ENCODE measurements at regions not wholly inside any gene's neighbourhood (a gene's known extent, or its start where the extent isn't known, plus 50 kb on each side); places are given as distances from the start of the nearest gene placed in this dataset.

DNA sequence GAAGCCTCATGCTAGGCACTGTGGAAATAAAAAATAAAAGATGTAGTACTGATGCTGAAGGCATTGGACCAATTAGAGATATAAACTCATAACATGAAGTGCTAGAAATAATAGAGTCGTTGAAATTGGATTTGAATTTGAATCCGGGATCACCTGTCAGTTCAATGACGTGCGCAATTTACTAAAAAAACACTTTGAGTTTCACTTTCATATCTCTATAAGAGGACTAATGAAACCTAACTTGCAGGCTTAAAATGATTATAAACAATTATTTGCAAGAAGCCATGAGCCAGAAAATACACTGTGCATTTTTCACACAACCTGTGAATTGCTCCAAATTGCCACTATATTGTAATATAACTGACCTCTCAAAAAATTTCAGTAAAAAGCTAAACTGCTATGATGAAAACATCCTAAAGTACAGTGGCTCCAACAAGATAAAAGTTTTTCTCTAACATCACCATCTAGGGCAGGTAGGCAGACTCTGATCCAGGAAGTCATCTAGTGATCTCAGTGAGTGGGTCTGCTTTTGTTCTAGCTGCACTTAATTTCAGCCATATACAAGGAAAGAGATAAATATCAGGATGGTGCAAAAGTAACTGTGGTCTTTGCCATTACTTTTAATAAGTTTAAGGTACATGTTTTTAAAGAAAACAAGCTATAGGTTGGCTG lies 440.2 kb downstream of the CNTN6 start:
- H3K4me3 ChIP-seq (ENCODE audit: low read depth, poor library complexity, severe bottlenecking): no peak overlapping the region
- WGBS, 2 donors: 91 to 92% methylated on average over 4 of the region's 4 CpGs
- DNase-seq (ENCODE audit: low spot score in 2 of 2): no peak
- intact Hi-C loops (cut with DNase I; ENCODE audit: low total_unique reads): no loop called here
- no peak for TF ChIP-seq POLR2A (IDR thresholded peaks at IDR 0.05)
- TF ChIP-seq, protein P1, sequence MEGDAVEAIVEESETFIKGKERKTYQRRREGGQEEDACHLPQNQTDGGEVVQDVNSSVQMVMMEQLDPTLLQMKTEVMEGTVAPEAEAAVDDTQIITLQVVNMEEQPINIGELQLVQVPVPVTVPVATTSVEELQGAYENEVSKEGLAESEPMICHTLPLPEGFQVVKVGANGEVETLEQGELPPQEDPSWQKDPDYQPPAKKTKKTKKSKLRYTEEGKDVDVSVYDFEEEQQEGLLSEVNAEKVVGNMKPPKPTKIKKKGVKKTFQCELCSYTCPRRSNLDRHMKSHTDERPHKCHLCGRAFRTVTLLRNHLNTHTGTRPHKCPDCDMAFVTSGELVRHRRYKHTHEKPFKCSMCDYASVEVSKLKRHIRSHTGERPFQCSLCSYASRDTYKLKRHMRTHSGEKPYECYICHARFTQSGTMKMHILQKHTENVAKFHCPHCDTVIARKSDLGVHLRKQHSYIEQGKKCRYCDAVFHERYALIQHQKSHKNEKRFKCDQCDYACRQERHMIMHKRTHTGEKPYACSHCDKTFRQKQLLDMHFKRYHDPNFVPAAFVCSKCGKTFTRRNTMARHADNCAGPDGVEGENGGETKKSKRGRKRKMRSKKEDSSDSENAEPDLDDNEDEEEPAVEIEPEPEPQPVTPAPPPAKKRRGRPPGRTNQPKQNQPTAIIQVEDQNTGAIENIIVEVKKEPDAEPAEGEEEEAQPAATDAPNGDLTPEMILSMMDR (IDR thresholded peaks at IDR 0.05): no peak

DNA sequence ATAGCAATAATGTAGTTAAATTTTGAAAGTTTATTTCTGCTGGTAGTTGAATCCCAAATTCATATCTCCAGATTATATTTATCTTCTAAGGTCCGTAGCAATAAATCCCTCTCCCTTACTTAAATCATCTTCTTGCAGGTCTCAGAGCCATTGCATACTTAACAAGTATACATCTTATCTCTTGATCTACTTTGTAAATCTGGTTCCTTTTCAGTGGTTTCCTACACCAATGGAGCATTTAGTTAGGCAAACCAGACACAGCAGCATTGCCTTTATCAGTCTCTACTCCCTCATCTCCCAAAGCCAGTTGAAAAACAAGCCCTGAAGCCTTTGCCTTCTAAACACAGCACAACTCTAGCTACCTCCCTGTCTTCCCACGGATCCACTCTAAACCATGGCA lies 440.9 kb downstream of the CNTN6 start:
- TF ChIP-seq, protein P1 (IDR thresholded peaks at IDR 0.05): no peak
- no peak for TF ChIP-seq POLR2A (IDR thresholded peaks at IDR 0.05)
- no peak for DNase-seq (ENCODE audit: low spot score in 2 of 2)
- H3K4me3 ChIP-seq (ENCODE audit: low read depth, poor library complexity, severe bottlenecking): no peak overlapping the region
- WGBS, 2 donors: 72 to 85% methylated on average over 2 of the region's 2 CpGs
- intact Hi-C loops (cut with DNase I; ENCODE audit: low total_unique reads): no loop called here

DNA sequence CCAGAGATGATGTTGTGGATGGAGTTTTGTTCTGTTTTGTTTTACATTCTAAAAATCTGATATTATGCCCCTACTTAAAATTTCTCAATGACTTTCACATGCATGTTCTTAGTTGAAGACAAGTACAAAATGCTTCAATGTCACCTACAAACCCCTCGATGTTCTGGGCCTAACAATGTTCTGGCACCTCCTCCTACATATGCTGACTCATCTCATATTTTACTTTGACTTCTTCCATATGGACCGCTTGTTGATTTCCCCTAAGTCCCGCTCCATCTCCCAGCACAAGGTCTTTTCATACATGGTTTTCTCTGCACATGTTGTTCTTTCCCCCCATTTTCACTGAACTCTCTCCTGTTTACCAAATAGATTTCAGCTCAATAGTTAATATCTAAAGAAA lies 441.4 kb downstream of the CNTN6 start:
- intact Hi-C loops (cut with DNase I; ENCODE audit: low total_unique reads): no loop called here
- no peak for TF ChIP-seq POLR2A (IDR thresholded peaks at IDR 0.05)
- TF ChIP-seq, protein P1 (IDR thresholded peaks at IDR 0.05): no peak
- H3K4me3 ChIP-seq (ENCODE audit: low read depth, poor library complexity, severe bottlenecking): no peak overlapping the region
- WGBS, 2 donors: 78 to 80% methylated on average over 3 of the region's 3 CpGs
- no peak for DNase-seq (ENCODE audit: low spot score in 2 of 2)

DNA sequence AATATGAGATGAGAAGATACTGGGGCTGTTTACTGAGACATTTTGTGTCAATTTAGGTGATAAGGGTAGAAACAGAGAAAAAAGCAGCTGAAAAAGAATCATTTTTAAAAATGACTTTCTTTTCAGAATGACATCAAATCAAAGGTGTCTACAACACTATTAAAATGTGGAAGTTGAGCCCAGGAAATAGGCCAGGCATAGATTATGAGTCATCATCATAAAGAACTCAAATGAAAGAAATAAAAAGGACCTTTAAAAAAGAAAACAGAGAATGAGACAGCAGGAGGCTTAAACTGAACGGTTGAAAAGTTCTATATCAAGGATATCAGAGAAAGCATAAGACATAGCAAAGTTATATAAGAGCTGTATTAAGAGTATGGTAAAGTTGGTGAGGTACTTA lies 442.5 kb downstream of the CNTN6 start:
- TF ChIP-seq, protein P1 (IDR thresholded peaks at IDR 0.05): no peak
- TF ChIP-seq POLR2A (IDR thresholded peaks at IDR 0.05): no peak
- WGBS, 2 donors: 50 to 69% methylated on average over 1 of the region's 1 CpG
- DNase-seq (ENCODE audit: low spot score in 2 of 2): no peak
- intact Hi-C loops (cut with DNase I; ENCODE audit: low total_unique reads): no loop called here
- H3K4me3 ChIP-seq (ENCODE audit: low read depth, poor library complexity, severe bottlenecking): no peak overlapping the region

DNA sequence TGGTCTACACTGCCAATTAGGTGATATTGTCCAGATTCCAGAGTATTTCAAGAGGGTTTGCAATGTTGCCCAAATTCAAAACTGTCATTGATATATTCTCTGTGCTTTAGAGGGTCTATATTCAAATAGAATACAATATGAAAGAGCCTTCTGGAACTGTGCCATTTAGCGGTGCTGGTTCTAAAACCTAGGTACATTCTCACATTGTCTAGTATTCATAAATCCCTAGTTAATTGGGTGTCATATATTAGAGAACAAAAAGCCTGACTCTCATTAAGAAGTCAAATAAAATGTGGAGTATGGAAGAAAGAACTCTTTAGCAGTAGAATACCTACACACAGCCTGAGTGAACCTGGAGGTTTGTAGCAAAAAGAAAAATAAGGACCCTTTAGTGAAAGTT lies 447.9 kb downstream of the CNTN6 start:
- 69 to 85% methylated on average over 1 of the region's 1 CpG for WGBS, 2 donors
- DNase-seq (ENCODE audit: low spot score in 2 of 2): no peak
- no peak overlapping the region for H3K4me3 ChIP-seq (ENCODE audit: low read depth, poor library complexity, severe bottlenecking)
- intact Hi-C loops (cut with DNase I; ENCODE audit: low total_unique reads): no loop called here
- TF ChIP-seq POLR2A (IDR thresholded peaks at IDR 0.05): no peak
- TF ChIP-seq, protein P1 (IDR thresholded peaks at IDR 0.05): no peak

DNA sequence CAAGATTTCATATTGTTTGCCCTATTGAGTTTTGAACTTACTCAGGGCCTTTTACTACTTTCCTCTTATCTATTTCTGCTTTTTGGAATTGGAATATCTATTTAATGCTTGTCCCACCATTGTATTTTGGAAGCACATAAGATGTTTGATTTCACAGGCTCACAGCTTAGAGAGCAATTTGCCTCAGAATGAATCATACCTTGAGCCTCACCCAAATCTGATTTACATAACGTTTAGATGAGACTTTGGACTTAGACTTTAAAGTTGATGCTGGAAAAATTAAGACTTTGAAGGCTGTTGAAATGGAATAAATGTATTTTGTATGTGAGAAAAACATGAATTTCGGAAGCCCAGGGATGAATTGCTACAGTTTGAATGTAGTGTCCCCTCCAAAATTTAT lies 458.9 kb downstream of the CNTN6 start:
- intact Hi-C loops (cut with DNase I; ENCODE audit: low total_unique reads): no loop called here
- DNase-seq (ENCODE audit: low spot score in 2 of 2): no peak
- H3K4me3 ChIP-seq (ENCODE audit: low read depth, poor library complexity, severe bottlenecking): no peak overlapping the region
- WGBS, 2 donors: 47 to 49% methylated on average over 2 of the region's 2 CpGs
- TF ChIP-seq, protein P1 (IDR thresholded peaks at IDR 0.05): no peak
- TF ChIP-seq POLR2A (IDR thresholded peaks at IDR 0.05): no peak

All from lower leg skin (tissue), 4 donors.